MM.1S (cell line): ENCODE measurements at regions not wholly inside any gene's neighbourhood (a gene's known extent, or its start where the extent isn't known, plus 50 kb on each side); places are given as distances from the start of the nearest gene placed in this dataset.

Experiments used
- CTCF ChIP-seq: fragments of 300-600 bp; sonication (generic); IDR thresholded peaks from 2 replicates; pipeline ENCODE4 v1.5.1; 2016; ENCODE audit warnings: antibody characterized with exemption, low read length, mixed read lengths
- EZH2 ChIP-seq: fragments of 300-600 bp; sonication (generic); optimal IDR thresholded peaks from 2 replicates; pipeline ENCODE3; 2017; ENCODE audit warnings: low read depth, mild to moderate bottlenecking, antibody characterized with exemption, low read length, mixed read lengths

- TF ChIP-seq CTCF (no peak), EZH2 (no peak)
Observed at GRCh38 chr12:115355301-115355700, 671.3 kb upstream of the TBX3 start.
